ENCODE measurements at regions not wholly inside any gene's neighbourhood (a gene's known extent, or its start where the extent isn't known, plus 50 kb on each side); places are given as distances from the start of the nearest gene placed in this dataset.

GRCh38 chr17:79661292-79662041, 50.6 kb upstream of the RBFOX3 start:
- TF ChIP-seq PRRX2 (CRISPR knock-in tag; IDR thresholded peaks at IDR 0.05) (no peak), CREB1 (CRISPR knock-in tag; IDR thresholded peaks at IDR 0.05) (no peak), ZNF121 (CRISPR knock-in tag; IDR thresholded peaks at IDR 0.05) (no peak), MAX (CRISPR knock-in tag; IDR thresholded peaks at IDR 0.05) (no peak), RELA (CRISPR knock-in tag; IDR thresholded peaks at IDR 0.05; ENCODE audit: borderline replicate concordance) (no peak), GRHL2 (CRISPR knock-in tag; IDR thresholded peaks at IDR 0.05; ENCODE audit: insufficient replicate concordance, severe bottlenecking) (no peak)
- Mint-ChIP-seq H3K36me3 (peaks cover 16% of the 10 kb centered on the region), H3K27ac (no peak overlapping the region), H3K9me3 (peaks cover 23% of the 10 kb centered on the region), H3K4me3 (no peak overlapping the region), H3K27me3 (ENCODE audit: low read depth) (peaks cover 16% of the 10 kb centered on the region), H3K4me1 (peaks cover 44% of the 10 kb centered on the region)
- ATAC-seq (no peak), DNase-seq (ENCODE audit: low spot score) (no peak)
- POLR2A ChIA-PET: no interaction called here
- CTCF ChIA-PET: interaction anchor here (1.3 kb wide), 1 partner anchor 10 kb away, joined by 3 read pairs; no protein-coding TSS in a partner anchor

Data from WTC11 (cell line).